SU-DHL-6 (cell line): ENCODE measurements at regions not wholly inside any gene's neighbourhood (a gene's known extent, or its start where the extent isn't known, plus 50 kb on each side); places are given as distances from the start of the nearest gene placed in this dataset.

Experiments used
- H2AFZ ChIP-seq: fragments of 200-600 bp; sonication (generic); 2 replicates; pipeline ENCODE4 v1.6.1; 2014; ENCODE audit warnings: low read depth, mild to moderate bottlenecking, moderate library complexity, mixed read lengths, antibody characterized with exemption, low read length; ENCODE audit not compliant: severe bottlenecking
- H3F3A ChIP-seq: fragments of 200-600 bp; shearing (Covaris generic); 2 replicates; pipeline ENCODE4 v1.6.0; 2016; ENCODE audit warnings: antibody characterized with exemption, mild to moderate bottlenecking; ENCODE audit not compliant: insufficient read depth
- H3K27ac ChIP-seq: fragments of 200-600 bp; sonication (generic); 2 replicates; pipeline ENCODE4 v1.5.1; 2016; ENCODE audit warnings: low read depth, mild to moderate bottlenecking, low read length, moderate library complexity, mixed read lengths
- H3K27me3 ChIP-seq: fragments of 200-600 bp; sonication (generic), shearing (Covaris generic); 2 replicates; pipeline ENCODE4 v1.6.0; 2014; ENCODE audit warnings: mild to moderate bottlenecking, low read length
- H3K36me3 ChIP-seq: fragments of 200-600 bp; sonication (generic); 2 replicates; pipeline ENCODE4 v1.6.1; 2014; ENCODE audit warnings: mild to moderate bottlenecking, low read length, mixed read lengths
- H3K4me2 ChIP-seq: fragments of 300-600, 200-600 bp; shearing (Covaris generic), sonication (generic); 2 replicates; pipeline ENCODE4 v1.6.0; 2014; ENCODE audit warnings: low read length, low read depth, mild to moderate bottlenecking; ENCODE audit not compliant: poor library complexity, severe bottlenecking
- H3K4me3 ChIP-seq: fragments of 200-600 bp; sonication (generic); 2 replicates; pipeline ENCODE4 v1.5.1; 2014; ENCODE audit warnings: antibody characterized with exemption, low read length, mild to moderate bottlenecking, mixed read lengths; ENCODE audit not compliant: insufficient read depth, poor library complexity, severe bottlenecking
- H3K79me2 ChIP-seq: fragments of 200-600 bp; sonication (generic); 2 replicates; pipeline ENCODE4 v1.6.1; 2014; ENCODE audit warnings: mild to moderate bottlenecking, low read length, moderate library complexity; ENCODE audit not compliant: insufficient read depth
- H3K9ac ChIP-seq: fragments of 200-600 bp; sonication (generic); 2 replicates; pipeline ENCODE4 v1.7.0; 2014; ENCODE audit warnings: mild to moderate bottlenecking, low read length
- H3K9me2 ChIP-seq: fragments of 200-600 bp; sonication (generic); replicated peaks from 2 replicates; pipeline ENCODE4 v1.6.1; 2014; ENCODE audit warnings: low read length; ENCODE audit not compliant: insufficient read depth
- H3K9me3 ChIP-seq: fragments of 200-600 bp; sonication (generic); 2 replicates; pipeline ENCODE4 v1.6.1; 2014; ENCODE audit warnings: low read length, mixed read lengths; ENCODE audit not compliant: insufficient read depth
- H4K20me1 ChIP-seq: fragments of 200-600 bp; sonication (generic); 2 replicates; pipeline ENCODE4 v1.6.1; 2014; ENCODE audit warnings: low read depth, mild to moderate bottlenecking, antibody characterized with exemption, low read length, moderate library complexity, mixed read lengths
- CTCF ChIP-seq: fragments of 200-600 bp; sonication (generic); IDR thresholded peaks from one replicate; pipeline ENCODE4 v1.5.1; 2017; ENCODE audit warnings: antibody characterized with exemption, mild to moderate bottlenecking, low read length, moderate library complexity; ENCODE audit not compliant: insufficient read depth, poor library complexity, severe bottlenecking
- EZH2phosphoT487 ChIP-seq: fragments of 200-600 bp; sonication (generic), shearing (Covaris generic); conservative IDR thresholded peaks from 2 replicates; pipeline ENCODE4 v1.6.1; 2018; ENCODE audit warnings: mild to moderate bottlenecking, antibody characterized with exemption, low read length, moderate library complexity, mixed read lengths

GRCh38 chr4:134024251-134024650, 177.3 kb downstream of the PABPC4L start:
- Histone ChIP-seq H3K4me2 (no peak overlapping the region), H3K27me3 (no peaks in the 10 kb centered on the region), H3K79me2 (no peaks in the 10 kb centered on the region), H3K36me3 (no peaks in the 10 kb centered on the region), H3K9me3 (no peaks in the 10 kb centered on the region), H3K4me3 (no peak overlapping the region), H4K20me1 (no peaks in the 10 kb centered on the region), H3K9ac (no peak overlapping the region), H3K9me2 (no peaks in the 10 kb centered on the region), H2AFZ (peak overlapping the region; percentile 54), H3K27ac (no peak overlapping the region), H3F3A (no peaks in the 10 kb centered on the region)
- no peak for TF ChIP-seq CTCF
- TF ChIP-seq EZH2phosphoT487, result no peak

- Histone ChIP-seq H3K4me3 (no peak overlapping the region), H3K4me2 (no peak overlapping the region), H3K9me3 (no peaks in the 10 kb centered on the region), H4K20me1 (no peaks in the 10 kb centered on the region), H3K79me2 (no peaks in the 10 kb centered on the region), H3F3A (no peaks in the 10 kb centered on the region), H3K36me3 (no peaks in the 10 kb centered on the region), H3K27me3 (no peaks in the 10 kb centered on the region), H3K9me2 (no peaks in the 10 kb centered on the region), H2AFZ (no peak overlapping the region), H3K9ac (no peak overlapping the region), H3K27ac (no peak overlapping the region)
- TF ChIP-seq CTCF (no peak), EZH2phosphoT487 (no peak)
These were observed 181.9 kb downstream of the PABPC4L start for GRCh38 chr4:134019657-134020056.

GRCh38 chr4:134018846-134019245, 182.7 kb downstream of the PABPC4L start:
- Histone ChIP-seq H3K27me3 (no peaks in the 10 kb centered on the region), H3K27ac (no peak overlapping the region), H3K79me2 (no peaks in the 10 kb centered on the region), H3K9me3 (no peaks in the 10 kb centered on the region), H3K9ac (no peak overlapping the region), H3K4me2 (no peak overlapping the region), H2AFZ (no peak overlapping the region), H3K4me3 (no peak overlapping the region), H3F3A (no peaks in the 10 kb centered on the region), H3K9me2 (no peaks in the 10 kb centered on the region), H3K36me3 (no peaks in the 10 kb centered on the region), H4K20me1 (no peaks in the 10 kb centered on the region)
- TF ChIP-seq CTCF, result no peak
- TF ChIP-seq EZH2phosphoT487, result no peak
